ENCODE measurements at regions not wholly inside any gene's neighbourhood (a gene's known extent, or its start where the extent isn't known, plus 50 kb on each side); places are given as distances from the start of the nearest gene placed in this dataset.

DNA sequence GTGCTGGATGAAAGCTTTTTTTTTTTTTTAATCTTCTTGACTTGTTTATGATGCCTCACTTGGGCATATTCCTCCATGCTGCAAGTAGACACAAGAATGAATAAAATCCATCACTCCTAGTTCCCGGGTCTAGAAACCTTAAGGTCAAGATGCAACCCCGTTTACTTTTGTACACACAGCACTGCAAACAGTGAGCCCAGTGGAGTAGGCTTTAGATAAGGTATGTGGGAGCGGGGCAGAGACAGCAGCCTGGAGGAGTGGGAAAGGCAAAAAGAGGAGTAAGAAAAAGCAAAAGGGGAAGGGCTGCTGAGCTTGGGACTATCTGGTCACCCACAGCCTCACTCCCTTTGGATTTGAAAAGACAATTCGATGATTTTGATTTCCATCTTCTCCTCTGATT is 429.8 kb upstream of the ARGLU1 start:
- DNase-seq (ENCODE audit: low read depth in 1 of 2, low spot score in 1 of 2), result no peak

DNA sequence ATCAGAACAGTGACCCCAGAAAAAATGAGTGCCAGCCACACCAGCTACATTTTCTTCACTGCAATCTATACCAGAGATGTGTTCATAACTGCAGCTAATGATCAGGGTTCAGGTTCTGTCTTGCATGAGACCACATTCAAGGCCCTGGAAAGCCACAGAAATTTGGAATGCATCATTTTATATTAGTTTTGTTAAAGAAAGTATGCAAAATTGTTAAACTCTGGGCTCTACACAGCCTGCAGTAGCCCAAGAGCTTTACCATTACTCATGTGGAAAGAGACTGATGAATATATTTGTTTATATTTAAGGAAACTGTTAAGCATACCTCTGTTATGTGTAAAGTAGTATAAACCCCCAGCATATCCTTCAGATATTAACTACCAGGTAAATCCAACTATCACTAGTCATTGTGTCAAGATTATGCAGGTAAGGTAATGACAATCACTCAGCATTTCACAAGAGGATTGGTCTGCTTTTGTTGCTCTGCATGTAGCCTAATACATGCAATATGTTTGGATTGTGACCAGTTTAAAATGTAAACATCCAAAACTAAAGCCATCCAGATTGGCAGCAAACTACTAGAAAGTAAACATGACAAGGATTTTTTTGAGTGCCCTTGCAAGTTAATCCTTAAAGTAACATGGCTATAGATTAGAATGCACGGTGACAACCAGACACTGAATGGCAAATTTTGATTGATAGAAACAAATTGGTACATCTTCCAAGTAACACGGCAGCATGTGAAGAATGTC is 429.1 kb upstream of the ARGLU1 start:
- no peak for DNase-seq (ENCODE audit: low read depth in 1 of 2, low spot score in 1 of 2)

- DNase-seq (ENCODE audit: low read depth in 1 of 2, low spot score in 1 of 2), result no peak
Measured at GRCh38 chr13:106990594-106990993, 422.7 kb upstream of the ARGLU1 start.

- DNase-seq (ENCODE audit: low read depth in 1 of 2, low spot score in 1 of 2), result no peak
Measured at GRCh38 chr13:106989876-106990275, 421.9 kb upstream of the ARGLU1 start.

DNA sequence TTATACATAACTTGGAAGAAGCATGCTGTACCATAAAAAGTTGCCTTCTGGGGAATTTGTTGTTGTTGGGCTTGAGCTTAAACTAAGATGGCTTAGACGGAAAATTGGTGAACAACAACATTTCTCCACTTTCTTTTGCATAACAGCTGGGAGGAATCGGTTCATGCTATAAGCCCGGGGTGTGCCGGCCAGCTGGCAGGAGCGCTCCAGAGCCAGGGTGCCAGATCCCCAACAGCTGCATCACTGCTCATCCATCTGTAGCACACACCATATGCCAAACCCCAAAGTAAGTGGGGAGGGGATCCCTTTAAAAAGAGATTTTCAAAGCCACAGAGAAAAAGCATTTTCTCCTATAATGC is 419.5 kb upstream of the ARGLU1 start:
- no peak for DNase-seq (ENCODE audit: low read depth in 1 of 2, low spot score in 1 of 2)

- no peak for DNase-seq (ENCODE audit: low read depth in 1 of 2, low spot score in 1 of 2)
Measured at GRCh38 chr13:106986687-106987426, 418.9 kb upstream of the ARGLU1 start.

GRCh38 chr13:106986033-106986484 is 418.1 kb upstream of the ARGLU1 start:
- no peak for DNase-seq (ENCODE audit: low read depth in 1 of 2, low spot score in 1 of 2)

GRCh38 chr13:106985481-106985880 is 417.5 kb upstream of the ARGLU1 start:
- no peak for DNase-seq (ENCODE audit: low read depth in 1 of 2, low spot score in 1 of 2)

DNA sequence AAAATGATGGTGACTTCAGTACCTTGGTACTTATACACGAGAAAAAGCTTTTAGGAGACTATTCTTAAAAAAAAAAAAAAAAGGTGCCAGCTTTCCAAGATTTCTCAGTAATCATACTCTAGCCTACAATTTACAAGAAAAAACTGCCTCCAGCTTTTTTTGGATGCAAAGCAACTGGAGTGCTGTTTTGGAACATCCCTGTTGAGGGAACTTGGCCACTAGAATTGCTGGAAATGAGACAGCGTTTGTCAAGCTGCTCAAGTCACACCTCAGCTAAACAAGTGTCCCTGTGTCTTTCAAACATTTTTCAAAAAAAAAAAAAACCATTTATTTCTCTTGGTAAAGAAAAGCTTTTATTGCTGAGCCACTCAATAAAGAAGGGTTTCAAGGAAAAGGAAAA is 413.1 kb upstream of the ARGLU1 start:
- no peak for DNase-seq (ENCODE audit: low read depth in 1 of 2, low spot score in 1 of 2)

DNA sequence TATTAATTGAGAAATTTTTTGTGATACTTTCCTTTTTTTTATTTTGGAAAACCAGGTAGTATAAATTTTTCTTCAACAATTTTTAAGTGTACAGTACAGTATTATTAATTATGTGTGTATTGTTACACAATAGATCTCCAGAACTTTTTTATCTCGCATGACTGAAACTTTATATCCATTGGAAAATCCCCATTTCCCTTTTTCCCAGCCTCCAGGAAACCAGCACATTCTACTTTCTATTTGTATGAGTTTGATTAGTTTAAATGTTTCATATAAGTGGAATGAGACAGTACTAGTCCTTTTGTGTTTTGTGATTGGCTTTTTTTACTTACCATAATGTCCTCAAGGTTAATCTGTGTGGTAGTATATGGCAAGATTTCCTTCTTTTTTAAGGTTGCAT is 399.5 kb upstream of the ARGLU1 start:
- DNase-seq (ENCODE audit: low read depth in 1 of 2, low spot score in 1 of 2), result no peak

GRCh38 chr13:106963151-106963550 is 395.2 kb upstream of the ARGLU1 start:
- DNase-seq (ENCODE audit: low read depth in 1 of 2, low spot score in 1 of 2), result no peak

GRCh38 chr13:106961651-106962050 is 393.7 kb upstream of the ARGLU1 start:
- no peak for DNase-seq (ENCODE audit: low read depth in 1 of 2, low spot score in 1 of 2)

DNA sequence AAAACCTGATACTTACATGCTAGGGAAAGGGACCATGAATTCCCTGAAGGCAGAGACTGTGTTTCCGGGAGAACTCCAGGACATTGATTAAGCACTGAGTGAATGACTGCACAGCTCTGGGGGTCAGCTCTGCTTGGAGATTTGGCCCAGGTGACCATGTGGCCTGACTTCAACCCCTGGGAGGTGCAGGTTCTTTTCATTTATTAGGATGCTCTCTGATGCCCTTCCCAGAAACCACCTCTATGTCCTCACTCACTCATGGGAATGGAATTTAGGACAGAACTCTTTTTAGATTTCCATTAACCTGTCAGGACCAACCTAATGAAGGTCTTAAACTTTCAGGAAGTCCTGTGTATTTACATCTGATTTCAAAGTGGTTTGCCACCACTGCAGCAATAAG is 393.3 kb upstream of the ARGLU1 start:
- no peak for DNase-seq (ENCODE audit: low read depth in 1 of 2, low spot score in 1 of 2)

DNA sequence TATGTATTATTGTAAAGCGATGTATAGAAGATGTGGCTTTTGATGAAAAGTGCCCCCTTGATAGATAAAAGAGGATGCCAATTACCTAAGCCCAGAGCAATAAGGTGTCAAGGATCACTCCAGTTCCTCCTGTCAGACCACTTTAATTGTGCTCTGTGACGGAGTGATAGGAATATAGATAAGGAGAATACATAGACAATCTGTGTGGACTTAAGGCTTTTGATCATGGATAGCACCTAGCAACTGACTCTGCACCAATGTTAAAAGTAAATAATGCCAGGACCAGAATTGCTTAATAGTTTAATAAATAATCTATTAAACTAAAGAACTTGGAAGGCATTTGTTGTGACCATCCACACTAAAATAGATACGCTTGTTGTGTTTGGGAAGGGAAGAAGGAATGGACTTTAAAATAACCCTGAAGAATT is 390.7 kb upstream of the ARGLU1 start:
- no peak for DNase-seq (ENCODE audit: low read depth in 1 of 2, low spot score in 1 of 2)

- no peak for DNase-seq (ENCODE audit: low read depth in 1 of 2, low spot score in 1 of 2)
Measured at GRCh38 chr13:106942563-106942962, 374.6 kb upstream of the ARGLU1 start.

DNA sequence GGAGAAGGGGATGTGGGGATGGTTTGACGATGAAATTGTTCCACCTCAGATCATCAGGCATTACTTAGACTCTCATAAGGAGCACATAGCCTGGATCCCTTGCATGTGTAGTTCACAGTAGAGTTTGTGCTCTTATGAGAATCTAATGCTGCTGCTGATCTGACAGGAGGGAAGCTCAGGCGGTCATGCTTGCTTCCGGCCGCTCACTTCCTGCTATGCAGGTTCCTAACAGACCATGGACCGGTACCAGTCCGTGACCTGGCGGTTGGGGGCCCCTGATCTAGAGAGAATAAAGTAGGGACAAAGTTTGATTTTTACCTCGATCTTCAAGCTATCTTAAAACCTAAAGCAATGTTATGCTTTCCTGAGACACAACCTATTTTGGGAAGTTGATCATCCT is 373.8 kb upstream of the ARGLU1 start:
- no peak for DNase-seq (ENCODE audit: low read depth in 1 of 2, low spot score in 1 of 2)

DNA sequence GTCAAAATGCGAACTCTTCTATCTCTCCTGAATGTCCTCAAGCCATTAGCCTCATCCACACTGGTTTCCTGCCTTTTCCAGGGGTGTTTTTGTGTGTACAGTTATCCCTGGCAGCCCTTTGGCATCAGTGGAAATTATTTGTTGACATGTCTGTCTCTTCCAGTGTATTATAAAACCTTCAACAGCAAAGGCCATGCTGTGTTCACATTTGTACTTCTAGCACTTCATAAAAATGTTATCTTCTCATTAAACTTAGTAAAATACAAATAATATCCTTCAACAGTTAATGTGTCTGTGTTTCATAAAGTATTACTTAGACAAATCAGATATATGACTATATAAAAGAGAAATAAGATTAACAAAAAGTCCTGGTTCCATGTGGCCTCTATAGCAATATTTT is 359.5 kb upstream of the ARGLU1 start:
- no peak for DNase-seq (ENCODE audit: low read depth in 1 of 2, low spot score in 1 of 2)

- DNase-seq (ENCODE audit: low read depth in 1 of 2, low spot score in 1 of 2), result no peak
Measured at GRCh38 chr13:106922384-106922783, 354.4 kb upstream of the ARGLU1 start.

- no peak for DNase-seq (ENCODE audit: low read depth in 1 of 2, low spot score in 1 of 2)
Measured at GRCh38 chr13:106919638-106920037, 351.7 kb upstream of the ARGLU1 start.

DNA sequence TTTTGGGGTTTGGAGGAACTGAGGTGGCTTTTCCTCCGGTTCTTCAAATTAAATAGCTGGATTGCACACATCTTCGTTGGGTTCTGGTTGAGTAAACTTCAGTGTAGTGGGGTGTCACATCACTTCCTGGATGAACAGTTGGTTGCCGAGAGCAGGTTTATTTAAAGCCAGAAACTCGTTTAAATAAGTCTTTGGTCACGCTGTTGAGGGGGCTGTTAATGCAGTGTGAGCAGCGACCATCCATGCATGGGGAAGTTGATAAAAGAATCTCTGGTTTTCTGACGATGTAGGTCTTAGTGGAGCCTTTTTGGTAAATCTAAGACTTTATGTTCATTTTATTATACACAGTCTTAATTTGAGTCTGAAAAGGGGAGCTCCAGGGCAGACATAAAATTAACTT is 351.2 kb upstream of the ARGLU1 start:
- DNase-seq (ENCODE audit: low read depth in 1 of 2, low spot score in 1 of 2), result no peak

DNA sequence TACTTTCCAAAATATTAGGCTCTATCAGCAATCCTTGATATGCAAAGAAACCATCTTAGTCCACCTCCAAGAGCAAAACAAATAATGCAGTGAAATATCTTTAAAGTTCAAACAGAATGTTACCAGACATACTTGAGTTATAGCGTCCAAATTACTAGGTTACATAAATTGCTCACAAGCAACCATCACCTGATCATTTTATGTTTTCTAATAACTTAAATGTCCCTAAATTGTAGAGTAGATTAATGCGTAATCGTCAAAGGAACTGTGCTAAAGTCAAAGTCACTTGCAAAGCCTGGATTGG is 350.6 kb upstream of the ARGLU1 start:
- DNase-seq (ENCODE audit: low read depth in 1 of 2, low spot score in 1 of 2), result no peak

DNA sequence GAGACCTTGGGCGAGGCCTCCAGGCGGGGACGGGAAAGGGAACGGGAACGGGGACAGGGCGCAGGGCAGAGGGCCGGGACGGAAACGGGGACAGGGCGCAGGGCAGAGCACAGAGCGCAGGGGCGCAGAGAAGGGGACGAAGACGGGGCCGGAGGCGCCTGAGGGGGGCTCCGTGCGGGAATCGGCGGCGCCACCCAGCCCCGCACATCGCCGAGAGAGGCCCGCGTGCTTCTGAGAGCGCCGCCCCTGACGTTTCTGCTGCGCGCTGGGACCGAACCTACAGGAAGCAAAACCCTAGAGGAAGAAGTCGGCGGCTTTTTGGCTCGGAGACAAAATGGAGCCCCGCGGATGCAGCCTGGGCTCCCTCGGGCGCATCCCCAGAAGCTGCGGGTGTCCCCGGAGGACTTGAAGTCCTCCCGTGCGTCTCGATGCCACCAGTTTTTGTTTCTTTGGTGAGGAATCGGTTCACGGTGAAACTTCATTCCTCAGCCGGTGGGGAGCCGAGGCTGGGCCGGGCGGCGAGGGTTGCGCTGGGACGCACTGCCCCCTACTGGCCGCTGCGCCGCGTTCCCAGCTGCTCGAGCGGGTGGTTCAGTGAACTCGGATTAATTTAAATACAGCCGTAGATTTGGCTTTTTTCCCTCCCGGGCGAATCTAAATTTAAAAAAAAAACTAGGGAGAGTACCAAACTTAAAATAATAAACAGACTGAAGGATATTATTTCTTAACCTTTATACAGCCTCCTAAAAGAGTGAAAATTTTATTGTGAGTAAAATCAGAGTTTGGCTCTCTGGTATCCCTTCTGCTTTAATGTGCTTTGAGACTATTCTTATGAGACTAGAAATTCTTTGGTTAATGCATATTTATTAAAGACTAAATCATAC is 350.0 kb upstream of the ARGLU1 start:
- DNase-seq (ENCODE audit: low read depth in 1 of 2, low spot score in 1 of 2), result peak; percentile 52 to 56
